ENCODE measurements at regions not wholly inside any gene's neighbourhood (a gene's known extent, or its start where the extent isn't known, plus 50 kb on each side); places are given as distances from the start of the nearest gene placed in this dataset.

GRCh38 chr2:59578349-59578748, 975.1 kb downstream of the BCL11A start:
- TF ChIP-seq SIN3A (IDR thresholded peaks at IDR 0.05; ENCODE audit: borderline replicate concordance, insufficient read depth, low read depth, low read length), result no peak
- no peak for TF ChIP-seq TCF7L2 (IDR thresholded peaks at IDR 0.05; ENCODE audit: low read depth, low read length)
- TF ChIP-seq POLR2AphosphoS5 (IDR thresholded peaks at IDR 0.05; ENCODE audit: low read depth, low read length), result no peak
- no peak for TF ChIP-seq CTCF (IDR thresholded peaks at IDR 0.05)
- no peak for TF ChIP-seq REST (IDR thresholded peaks at IDR 0.05; ENCODE audit: insufficient read depth in 1 of 2, low read depth in 2 of 2, low read length in 1 of 2)
- in situ Hi-C loops (cut with HindIII; ENCODE audit: low pct_unique_long_range_greater_than_20kb, low sequenced_read_pairs) (no loop called here), intact Hi-C loops (cut with micrococcal nuclease; ENCODE audit: unreplicated experiment) (no loop called here)
- POLR2A ChIA-PET, result no interaction called here
- no TSS peak for BruUV-seq (replicated peaks)
- Histone ChIP-seq H3K27ac (ENCODE audit: low read length) (no peak overlapping the region), H3K36me3 (ENCODE audit: control insufficient read depth, insufficient read depth, low read length) (no peaks in the 10 kb centered on the region), H3K9me3 (ENCODE audit: control insufficient read depth, insufficient read depth, low read depth, low read length) (no peaks in the 10 kb centered on the region), H3K27me3 (ENCODE audit: control insufficient read depth, insufficient read depth, low read length) (no peaks in the 10 kb centered on the region), H3K4me3 (ENCODE audit: low read depth in 2 of 2, low read length in 2 of 2) (no peak overlapping the region), H3K4me1 (ENCODE audit: control insufficient read depth, insufficient read depth, low read length) (no peaks in the 10 kb centered on the region)
- no peak for ATAC-seq
- CTCF ChIA-PET, result no interaction called here
- DNase-seq (ENCODE audit: low read depth, low spot score), result no peak

GRCh38 chr2:59575191-59575590, 978.3 kb downstream of the BCL11A start:
- Histone ChIP-seq H3K27ac (ENCODE audit: low read length) (no peak overlapping the region), H3K4me3 (ENCODE audit: low read depth in 2 of 2, low read length in 2 of 2) (no peak overlapping the region), H3K27me3 (ENCODE audit: control insufficient read depth, insufficient read depth, low read length) (no peaks in the 10 kb centered on the region), H3K4me1 (ENCODE audit: control insufficient read depth, insufficient read depth, low read length) (no peaks in the 10 kb centered on the region), H3K36me3 (ENCODE audit: control insufficient read depth, insufficient read depth, low read length) (no peaks in the 10 kb centered on the region), H3K9me3 (ENCODE audit: control insufficient read depth, insufficient read depth, low read depth, low read length) (no peaks in the 10 kb centered on the region)
- intact Hi-C loops (cut with micrococcal nuclease; ENCODE audit: unreplicated experiment) (no loop called here), in situ Hi-C loops (cut with HindIII; ENCODE audit: low pct_unique_long_range_greater_than_20kb, low sequenced_read_pairs) (no loop called here)
- ChIA-PET CTCF (no interaction called here), POLR2A (no interaction called here)
- BruUV-seq (replicated peaks), result no TSS peak
- no peak for DNase-seq (ENCODE audit: low read depth, low spot score)
- TF ChIP-seq TCF7L2 (IDR thresholded peaks at IDR 0.05; ENCODE audit: low read depth, low read length) (no peak), CTCF (IDR thresholded peaks at IDR 0.05) (no peak), SIN3A (IDR thresholded peaks at IDR 0.05; ENCODE audit: borderline replicate concordance, insufficient read depth, low read depth, low read length) (no peak), POLR2AphosphoS5 (IDR thresholded peaks at IDR 0.05; ENCODE audit: low read depth, low read length) (no peak), REST (IDR thresholded peaks at IDR 0.05; ENCODE audit: insufficient read depth in 1 of 2, low read depth in 2 of 2, low read length in 1 of 2) (no peak)
- no peak for ATAC-seq
